GM23338 (cell line): ENCODE measurements at regions not wholly inside any gene's neighbourhood (a gene's known extent, or its start where the extent isn't known, plus 50 kb on each side); places are given as distances from the start of the nearest gene placed in this dataset.

Experiments used
- CREB1 ChIP-seq: fragments of 250-450 bp; sonication (Bioruptor Pico); IDR thresholded peaks from 2 replicates; pipeline ENCODE4 v1.5.0; 2020; ENCODE audit warnings: low read depth, mild to moderate bottlenecking, moderate library complexity
- EZH2 ChIP-seq: fragments of 200-600 bp; sonication (generic); IDR thresholded peaks from one replicate; pipeline ENCODE4 v1.8.0; 2017; ENCODE audit warnings: antibody characterized with exemption, mild to moderate bottlenecking, low read depth; ENCODE audit not compliant: unreplicated experiment
- EZH2phosphoT487 ChIP-seq: fragments of 200-600 bp; sonication (generic); IDR thresholded peaks from one replicate; pipeline ENCODE4 v1.8.1; 2018; ENCODE audit warnings: antibody characterized with exemption; ENCODE audit not compliant: unreplicated experiment
- JUNB ChIP-seq: IDR thresholded peaks from one replicate; pipeline ENCODE4 v1.6.1; 2016; ENCODE audit warnings: antibody characterized with exemption; ENCODE audit not compliant: unreplicated experiment
- NANOG ChIP-seq: IDR thresholded peaks from 2 replicates; pipeline ENCODE4 v1.6.1; 2016; ENCODE audit warnings: antibody characterized with exemption, borderline replicate concordance
- POLR2AphosphoS5 ChIP-seq: IDR thresholded peaks from 2 replicates; pipeline ENCODE4 v1.6.1; 2016; ENCODE audit warnings: antibody characterized with exemption, low read depth
- STAT1 ChIP-seq: IDR thresholded peaks from one replicate; pipeline ENCODE4 v1.6.1; 2016; ENCODE audit warnings: antibody characterized with exemption; ENCODE audit not compliant: unreplicated experiment
- ZNF114 ChIP-seq: fragments of 250-450 bp; sonication (Bioruptor Pico); IDR thresholded peaks from 2 replicates; pipeline ENCODE4 v1.5.0; 2020; ENCODE audit warnings: mild to moderate bottlenecking, moderate library complexity
- ZNF331 ChIP-seq: fragments of 250-450 bp; sonication (Bioruptor Pico); IDR thresholded peaks from 2 replicates; pipeline ENCODE4 v1.5.0; 2020; ENCODE audit warnings: low read depth, mild to moderate bottlenecking, moderate library complexity
- TF ChIP-seq, protein P1 (sequence below), 2 experiments: fragments of 200-600 bp in 1 of 2; sonication (generic) in 1 of 2; conservative IDR thresholded peaks; 2 replicates each; pipeline versions ENCODE4 v1.5.1 to v1.6.1; 2016 to 2017; ENCODE audit warnings: antibody characterized with exemption in 2 of 2, low read depth in 2 of 2, mild to moderate bottlenecking in 2 of 2, moderate library complexity in 1 of 2
- TF ChIP-seq, protein P2 (sequence below): IDR thresholded peaks from one replicate; pipeline ENCODE4 v1.6.1; 2018; ENCODE audit warnings: antibody characterized with exemption; ENCODE audit not compliant: unreplicated experiment
- TF ChIP-seq, protein P3 (sequence below): IDR thresholded peaks from 2 replicates; pipeline ENCODE4 v1.6.1; 2016; ENCODE audit warnings: antibody characterized with exemption
- TF ChIP-seq, protein P4 (sequence below): fragments of 250-450 bp; sonication (Bioruptor Pico); IDR thresholded peaks from 2 replicates; pipeline ENCODE4 v1.5.0; 2020; ENCODE audit warnings: mild to moderate bottlenecking, moderate library complexity

DNA sequence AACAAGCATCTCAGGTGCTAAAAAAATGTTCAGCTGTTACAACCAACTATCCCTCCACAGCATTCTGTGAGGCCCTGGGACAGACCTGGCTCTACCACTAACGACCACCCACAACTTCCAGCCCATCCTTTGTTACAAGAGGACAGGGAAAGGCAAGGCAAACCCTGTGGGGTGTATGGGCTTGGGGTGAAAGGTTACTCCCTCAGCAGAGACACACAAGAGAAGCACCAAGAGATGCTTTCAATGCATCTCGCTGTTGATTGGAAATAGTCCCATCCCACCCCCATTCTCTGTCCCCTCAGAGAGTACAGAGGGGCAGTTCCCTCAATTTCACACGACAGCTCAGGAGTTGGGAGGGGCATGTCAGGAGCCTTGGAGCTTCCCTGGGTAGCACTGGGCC, 234.1 kb downstream of the CAAP1 start:
- TF ChIP-seq EZH2 (no peak), POLR2AphosphoS5 (no peak), EZH2phosphoT487 (no peak), NANOG (no peak), ZNF331 (CRISPR knock-in tag) (no peak), JUNB (no peak), CREB1 (CRISPR knock-in tag) (no peak), ZNF114 (no peak), STAT1 (no peak)
- TF ChIP-seq, protein P1, sequence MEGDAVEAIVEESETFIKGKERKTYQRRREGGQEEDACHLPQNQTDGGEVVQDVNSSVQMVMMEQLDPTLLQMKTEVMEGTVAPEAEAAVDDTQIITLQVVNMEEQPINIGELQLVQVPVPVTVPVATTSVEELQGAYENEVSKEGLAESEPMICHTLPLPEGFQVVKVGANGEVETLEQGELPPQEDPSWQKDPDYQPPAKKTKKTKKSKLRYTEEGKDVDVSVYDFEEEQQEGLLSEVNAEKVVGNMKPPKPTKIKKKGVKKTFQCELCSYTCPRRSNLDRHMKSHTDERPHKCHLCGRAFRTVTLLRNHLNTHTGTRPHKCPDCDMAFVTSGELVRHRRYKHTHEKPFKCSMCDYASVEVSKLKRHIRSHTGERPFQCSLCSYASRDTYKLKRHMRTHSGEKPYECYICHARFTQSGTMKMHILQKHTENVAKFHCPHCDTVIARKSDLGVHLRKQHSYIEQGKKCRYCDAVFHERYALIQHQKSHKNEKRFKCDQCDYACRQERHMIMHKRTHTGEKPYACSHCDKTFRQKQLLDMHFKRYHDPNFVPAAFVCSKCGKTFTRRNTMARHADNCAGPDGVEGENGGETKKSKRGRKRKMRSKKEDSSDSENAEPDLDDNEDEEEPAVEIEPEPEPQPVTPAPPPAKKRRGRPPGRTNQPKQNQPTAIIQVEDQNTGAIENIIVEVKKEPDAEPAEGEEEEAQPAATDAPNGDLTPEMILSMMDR (conservative IDR thresholded peaks at IDR 0.05; ENCODE audit: low read depth in 2 of 2): no peak
- TF ChIP-seq, protein P2, sequence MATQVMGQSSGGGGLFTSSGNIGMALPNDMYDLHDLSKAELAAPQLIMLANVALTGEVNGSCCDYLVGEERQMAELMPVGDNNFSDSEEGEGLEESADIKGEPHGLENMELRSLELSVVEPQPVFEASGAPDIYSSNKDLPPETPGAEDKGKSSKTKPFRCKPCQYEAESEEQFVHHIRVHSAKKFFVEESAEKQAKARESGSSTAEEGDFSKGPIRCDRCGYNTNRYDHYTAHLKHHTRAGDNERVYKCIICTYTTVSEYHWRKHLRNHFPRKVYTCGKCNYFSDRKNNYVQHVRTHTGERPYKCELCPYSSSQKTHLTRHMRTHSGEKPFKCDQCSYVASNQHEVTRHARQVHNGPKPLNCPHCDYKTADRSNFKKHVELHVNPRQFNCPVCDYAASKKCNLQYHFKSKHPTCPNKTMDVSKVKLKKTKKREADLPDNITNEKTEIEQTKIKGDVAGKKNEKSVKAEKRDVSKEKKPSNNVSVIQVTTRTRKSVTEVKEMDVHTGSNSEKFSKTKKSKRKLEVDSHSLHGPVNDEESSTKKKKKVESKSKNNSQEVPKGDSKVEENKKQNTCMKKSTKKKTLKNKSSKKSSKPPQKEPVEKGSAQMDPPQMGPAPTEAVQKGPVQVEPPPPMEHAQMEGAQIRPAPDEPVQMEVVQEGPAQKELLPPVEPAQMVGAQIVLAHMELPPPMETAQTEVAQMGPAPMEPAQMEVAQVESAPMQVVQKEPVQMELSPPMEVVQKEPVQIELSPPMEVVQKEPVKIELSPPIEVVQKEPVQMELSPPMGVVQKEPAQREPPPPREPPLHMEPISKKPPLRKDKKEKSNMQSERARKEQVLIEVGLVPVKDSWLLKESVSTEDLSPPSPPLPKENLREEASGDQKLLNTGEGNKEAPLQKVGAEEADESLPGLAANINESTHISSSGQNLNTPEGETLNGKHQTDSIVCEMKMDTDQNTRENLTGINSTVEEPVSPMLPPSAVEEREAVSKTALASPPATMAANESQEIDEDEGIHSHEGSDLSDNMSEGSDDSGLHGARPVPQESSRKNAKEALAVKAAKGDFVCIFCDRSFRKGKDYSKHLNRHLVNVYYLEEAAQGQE: no peak
- TF ChIP-seq, protein P3, sequence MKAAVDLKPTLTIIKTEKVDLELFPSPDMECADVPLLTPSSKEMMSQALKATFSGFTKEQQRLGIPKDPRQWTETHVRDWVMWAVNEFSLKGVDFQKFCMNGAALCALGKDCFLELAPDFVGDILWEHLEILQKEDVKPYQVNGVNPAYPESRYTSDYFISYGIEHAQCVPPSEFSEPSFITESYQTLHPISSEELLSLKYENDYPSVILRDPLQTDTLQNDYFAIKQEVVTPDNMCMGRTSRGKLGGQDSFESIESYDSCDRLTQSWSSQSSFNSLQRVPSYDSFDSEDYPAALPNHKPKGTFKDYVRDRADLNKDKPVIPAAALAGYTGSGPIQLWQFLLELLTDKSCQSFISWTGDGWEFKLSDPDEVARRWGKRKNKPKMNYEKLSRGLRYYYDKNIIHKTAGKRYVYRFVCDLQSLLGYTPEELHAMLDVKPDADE: no peak
- TF ChIP-seq, protein P4, sequence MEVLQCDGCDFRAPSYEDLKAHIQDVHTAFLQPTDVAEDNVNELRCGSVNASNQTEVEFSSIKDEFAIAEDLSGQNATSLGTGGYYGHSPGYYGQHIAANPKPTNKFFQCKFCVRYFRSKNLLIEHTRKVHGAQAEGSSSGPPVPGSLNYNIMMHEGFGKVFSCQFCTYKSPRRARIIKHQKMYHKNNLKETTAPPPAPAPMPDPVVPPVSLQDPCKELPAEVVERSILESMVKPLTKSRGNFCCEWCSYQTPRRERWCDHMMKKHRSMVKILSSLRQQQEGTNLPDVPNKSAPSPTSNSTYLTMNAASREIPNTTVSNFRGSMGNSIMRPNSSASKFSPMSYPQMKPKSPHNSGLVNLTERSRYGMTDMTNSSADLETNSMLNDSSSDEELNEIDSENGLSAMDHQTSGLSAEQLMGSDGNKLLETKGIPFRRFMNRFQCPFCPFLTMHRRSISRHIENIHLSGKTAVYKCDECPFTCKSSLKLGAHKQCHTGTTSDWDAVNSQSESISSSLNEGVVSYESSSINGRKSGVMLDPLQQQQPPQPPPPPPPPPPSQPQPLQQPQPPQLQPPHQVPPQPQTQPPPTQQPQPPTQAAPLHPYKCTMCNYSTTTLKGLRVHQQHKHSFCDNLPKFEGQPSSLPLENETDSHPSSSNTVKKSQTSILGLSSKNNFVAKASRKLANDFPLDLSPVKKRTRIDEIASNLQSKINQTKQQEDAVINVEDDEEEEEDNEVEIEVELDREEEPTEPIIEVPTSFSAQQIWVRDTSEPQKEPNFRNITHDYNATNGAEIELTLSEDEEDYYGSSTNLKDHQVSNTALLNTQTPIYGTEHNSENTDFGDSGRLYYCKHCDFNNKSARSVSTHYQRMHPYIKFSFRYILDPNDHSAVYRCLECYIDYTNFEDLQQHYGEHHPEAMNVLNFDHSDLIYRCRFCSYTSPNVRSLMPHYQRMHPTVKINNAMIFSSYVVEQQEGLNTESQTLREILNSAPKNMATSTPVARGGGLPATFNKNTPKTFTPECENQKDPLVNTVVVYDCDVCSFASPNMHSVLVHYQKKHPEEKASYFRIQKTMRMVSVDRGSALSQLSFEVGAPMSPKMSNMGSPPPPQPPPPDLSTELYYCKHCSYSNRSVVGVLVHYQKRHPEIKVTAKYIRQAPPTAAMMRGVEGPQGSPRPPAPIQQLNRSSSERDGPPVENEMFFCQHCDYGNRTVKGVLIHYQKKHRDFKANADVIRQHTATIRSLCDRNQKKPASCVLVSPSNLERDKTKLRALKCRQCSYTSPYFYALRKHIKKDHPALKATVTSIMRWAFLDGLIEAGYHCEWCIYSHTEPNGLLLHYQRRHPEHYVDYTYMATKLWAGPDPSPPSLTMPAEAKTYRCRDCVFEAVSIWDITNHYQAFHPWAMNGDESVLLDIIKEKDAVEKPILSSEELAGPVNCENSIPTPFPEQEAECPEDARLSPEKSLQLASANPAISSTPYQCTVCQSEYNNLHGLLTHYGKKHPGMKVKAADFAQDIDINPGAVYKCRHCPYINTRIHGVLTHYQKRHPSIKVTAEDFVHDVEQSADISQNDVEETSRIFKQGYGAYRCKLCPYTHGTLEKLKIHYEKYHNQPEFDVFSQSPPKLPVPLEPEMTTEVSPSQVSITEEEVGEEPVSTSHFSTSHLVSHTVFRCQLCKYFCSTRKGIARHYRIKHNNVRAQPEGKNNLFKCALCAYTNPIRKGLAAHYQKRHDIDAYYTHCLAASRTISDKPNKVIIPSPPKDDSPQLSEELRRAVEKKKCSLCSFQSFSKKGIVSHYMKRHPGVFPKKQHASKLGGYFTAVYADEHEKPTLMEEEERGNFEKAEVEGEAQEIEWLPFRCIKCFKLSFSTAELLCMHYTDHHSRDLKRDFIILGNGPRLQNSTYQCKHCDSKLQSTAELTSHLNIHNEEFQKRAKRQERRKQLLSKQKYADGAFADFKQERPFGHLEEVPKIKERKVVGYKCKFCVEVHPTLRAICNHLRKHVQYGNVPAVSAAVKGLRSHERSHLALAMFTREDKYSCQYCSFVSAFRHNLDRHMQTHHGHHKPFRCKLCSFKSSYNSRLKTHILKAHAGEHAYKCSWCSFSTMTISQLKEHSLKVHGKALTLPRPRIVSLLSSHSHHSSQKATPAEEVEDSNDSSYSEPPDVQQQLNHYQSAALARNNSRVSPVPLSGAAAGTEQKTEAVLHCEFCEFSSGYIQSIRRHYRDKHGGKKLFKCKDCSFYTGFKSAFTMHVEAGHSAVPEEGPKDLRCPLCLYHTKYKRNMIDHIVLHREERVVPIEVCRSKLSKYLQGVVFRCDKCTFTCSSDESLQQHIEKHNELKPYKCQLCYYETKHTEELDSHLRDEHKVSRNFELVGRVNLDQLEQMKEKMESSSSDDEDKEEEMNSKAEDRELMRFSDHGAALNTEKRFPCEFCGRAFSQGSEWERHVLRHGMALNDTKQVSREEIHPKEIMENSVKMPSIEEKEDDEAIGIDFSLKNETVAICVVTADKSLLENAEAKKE (CRISPR knock-in tag): no peak
